ENCODE measurements at regions not wholly inside any gene's neighbourhood (a gene's known extent, or its start where the extent isn't known, plus 50 kb on each side); places are given as distances from the start of the nearest gene placed in this dataset.

DNA sequence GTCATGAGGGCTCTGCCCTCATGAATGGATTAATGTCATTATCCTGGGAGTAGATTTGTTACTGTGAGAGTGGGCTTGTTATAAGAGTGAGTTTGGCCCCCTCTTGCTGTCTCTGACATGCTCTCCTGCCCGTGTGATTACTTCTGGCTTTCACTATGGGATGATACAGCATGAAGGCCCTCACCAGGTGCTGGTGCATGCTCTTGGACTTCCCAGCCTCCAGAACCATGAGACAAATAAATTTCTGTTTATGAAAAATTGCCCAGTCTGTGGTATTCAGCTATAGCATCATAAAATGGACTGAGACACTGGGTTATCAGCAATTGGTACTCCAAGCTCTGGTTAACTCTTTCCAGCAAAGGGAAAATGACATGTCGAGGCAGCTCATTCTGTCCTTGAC, 76.2 kb upstream of the MAP3K7 start:
- peaks cover 0 to 6% (median 2%) of the 10 kb centered on the region in 4 donors for H3K9me3 ChIP-seq (ENCODE audit: control insufficient read depth in 4 of 4, insufficient read depth in 3 of 4, low read length in 3 of 4)
- no peak overlapping the region for H3K27ac ChIP-seq (ENCODE audit: low read depth in 1 of 2, low read length in 1 of 2)
- TF ChIP-seq, protein P1, sequence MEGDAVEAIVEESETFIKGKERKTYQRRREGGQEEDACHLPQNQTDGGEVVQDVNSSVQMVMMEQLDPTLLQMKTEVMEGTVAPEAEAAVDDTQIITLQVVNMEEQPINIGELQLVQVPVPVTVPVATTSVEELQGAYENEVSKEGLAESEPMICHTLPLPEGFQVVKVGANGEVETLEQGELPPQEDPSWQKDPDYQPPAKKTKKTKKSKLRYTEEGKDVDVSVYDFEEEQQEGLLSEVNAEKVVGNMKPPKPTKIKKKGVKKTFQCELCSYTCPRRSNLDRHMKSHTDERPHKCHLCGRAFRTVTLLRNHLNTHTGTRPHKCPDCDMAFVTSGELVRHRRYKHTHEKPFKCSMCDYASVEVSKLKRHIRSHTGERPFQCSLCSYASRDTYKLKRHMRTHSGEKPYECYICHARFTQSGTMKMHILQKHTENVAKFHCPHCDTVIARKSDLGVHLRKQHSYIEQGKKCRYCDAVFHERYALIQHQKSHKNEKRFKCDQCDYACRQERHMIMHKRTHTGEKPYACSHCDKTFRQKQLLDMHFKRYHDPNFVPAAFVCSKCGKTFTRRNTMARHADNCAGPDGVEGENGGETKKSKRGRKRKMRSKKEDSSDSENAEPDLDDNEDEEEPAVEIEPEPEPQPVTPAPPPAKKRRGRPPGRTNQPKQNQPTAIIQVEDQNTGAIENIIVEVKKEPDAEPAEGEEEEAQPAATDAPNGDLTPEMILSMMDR (IDR thresholded peaks at IDR 0.05; ENCODE audit: control extremely low read depth, extremely low read depth): no peak
- DNase-seq (no peak), ATAC-seq (ENCODE audit: insufficient read depth, low FRiP score) (no peak)
- H3K4me1 ChIP-seq (ENCODE audit: control insufficient read depth in 5 of 5, insufficient read depth in 5 of 5, low read length in 5 of 5): no peaks in the 10 kb centered on the region
- WGBS, 2 donors: 79 to 82% methylated on average over 2 of the region's 2 CpGs
- H3K4me3 ChIP-seq: no peak overlapping the region
- no peak overlapping the region for H3K9ac ChIP-seq (ENCODE audit: insufficient read depth in 1 of 2, low read length in 2 of 2)
- peaks cover 0 to 3% (median 0%) of the 10 kb centered on the region in 3 donors for H3K27me3 ChIP-seq (ENCODE audit: control insufficient read depth in 3 of 3, insufficient read depth in 3 of 3, low read length in 2 of 3)
- no peaks in the 10 kb centered on the region for H3K36me3 ChIP-seq (ENCODE audit: control insufficient read depth in 4 of 4, insufficient read depth in 4 of 4, low read length in 4 of 4)

DNA sequence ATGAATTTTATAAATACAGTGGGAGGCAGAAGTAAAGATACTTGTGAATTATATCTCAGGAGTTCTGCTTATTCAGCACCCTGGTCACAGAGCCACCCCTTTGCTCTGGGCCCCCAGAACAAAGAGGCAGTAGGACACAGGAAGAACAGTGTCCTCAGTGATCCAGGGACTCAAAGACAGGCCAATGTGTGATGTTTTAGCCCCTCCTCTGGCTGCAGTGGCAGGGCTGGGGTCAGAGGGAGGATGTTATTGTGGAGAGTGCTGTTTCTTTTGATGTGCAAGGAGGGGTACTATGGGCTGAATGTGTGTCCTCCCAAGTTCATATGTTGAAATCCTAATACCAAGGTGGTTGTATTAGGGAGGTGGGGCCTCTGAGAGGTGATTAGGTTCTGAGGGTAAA, 74.1 kb upstream of the MAP3K7 start:
- Histone ChIP-seq H3K4me1 (ENCODE audit: control insufficient read depth in 5 of 5, insufficient read depth in 5 of 5, low read length in 5 of 5) (no peaks in the 10 kb centered on the region), H3K36me3 (ENCODE audit: control insufficient read depth in 4 of 4, insufficient read depth in 4 of 4, low read length in 4 of 4) (no peaks in the 10 kb centered on the region), H3K27ac (ENCODE audit: low read depth in 1 of 2, low read length in 1 of 2) (no peak overlapping the region), H3K27me3 (ENCODE audit: control insufficient read depth in 3 of 3, insufficient read depth in 3 of 3, low read length in 2 of 3) (peaks cover 0 to 3% (median 0%) of the 10 kb centered on the region in 3 donors), H3K4me3 (no peak overlapping the region), H3K9me3 (ENCODE audit: control insufficient read depth in 4 of 4, insufficient read depth in 3 of 4, low read length in 3 of 4) (peaks cover 0 to 6% (median 2%) of the 10 kb centered on the region in 4 donors), H3K9ac (ENCODE audit: insufficient read depth in 1 of 2, low read length in 2 of 2) (no peak overlapping the region)
- DNase-seq (no peak), ATAC-seq (ENCODE audit: insufficient read depth, low FRiP score) (no peak)
- TF ChIP-seq, protein P1 (IDR thresholded peaks at IDR 0.05; ENCODE audit: control extremely low read depth, extremely low read depth): no peak

DNA sequence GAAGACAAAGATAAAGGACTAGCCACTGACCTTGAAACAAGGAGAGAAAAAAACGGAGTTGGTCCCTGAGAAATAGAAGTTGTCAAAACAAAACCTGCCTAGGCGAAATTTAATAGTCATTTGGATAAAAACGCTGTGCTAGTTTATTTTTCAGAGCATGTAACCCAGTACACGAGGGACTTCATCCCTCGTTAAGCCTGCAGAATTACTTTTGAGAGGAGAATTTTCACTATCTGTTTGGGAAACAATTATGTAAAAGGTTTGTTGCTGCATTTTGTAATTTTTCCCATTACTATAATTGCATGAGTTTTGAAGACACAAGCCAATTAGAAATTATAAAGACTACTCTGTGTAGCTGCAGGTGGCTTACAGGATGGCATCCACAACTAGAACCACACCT, 71.6 kb upstream of the MAP3K7 start:
- Histone ChIP-seq H3K4me1 (ENCODE audit: control insufficient read depth in 5 of 5, insufficient read depth in 5 of 5, low read length in 5 of 5) (no peaks in the 10 kb centered on the region), H3K36me3 (ENCODE audit: control insufficient read depth in 4 of 4, insufficient read depth in 4 of 4, low read length in 4 of 4) (no peaks in the 10 kb centered on the region), H3K9me3 (ENCODE audit: control insufficient read depth in 4 of 4, insufficient read depth in 3 of 4, low read length in 3 of 4) (peaks cover 0 to 4% (median 2%) of the 10 kb centered on the region in 4 donors), H3K9ac (ENCODE audit: insufficient read depth in 1 of 2, low read length in 2 of 2) (no peak overlapping the region), H3K4me3 (no peak overlapping the region), H3K27me3 (ENCODE audit: control insufficient read depth in 3 of 3, insufficient read depth in 3 of 3, low read length in 2 of 3) (peaks cover 0 to 3% (median 0%) of the 10 kb centered on the region in 3 donors), H3K27ac (ENCODE audit: low read depth in 1 of 2, low read length in 1 of 2) (no peak overlapping the region)
- TF ChIP-seq, protein P1 (IDR thresholded peaks at IDR 0.05; ENCODE audit: control extremely low read depth, extremely low read depth): no peak
- DNase-seq (no peak), ATAC-seq (ENCODE audit: insufficient read depth, low FRiP score) (no peak)
- WGBS, 2 donors: 70 to 79% methylated on average over 5 of the region's 5 CpGs

DNA sequence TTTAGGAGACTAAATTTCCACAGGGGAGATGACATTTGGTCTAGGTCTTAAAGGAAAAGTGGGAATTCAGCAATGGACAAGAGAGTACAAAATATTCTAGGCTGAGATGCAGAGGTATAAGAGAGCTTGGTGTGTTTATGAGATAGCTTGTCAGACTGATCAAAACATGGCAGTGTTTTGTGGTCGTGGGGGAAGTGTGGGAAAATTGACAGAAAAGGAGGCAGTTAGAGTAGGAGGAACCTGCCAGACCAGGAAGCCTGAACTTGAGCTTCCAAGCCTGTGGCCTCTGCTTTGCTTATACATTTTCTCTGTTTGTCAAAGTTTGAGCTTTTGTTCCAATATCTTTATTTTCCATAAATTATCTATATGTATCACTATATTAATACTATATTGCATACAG, 69.5 kb upstream of the MAP3K7 start:
- 13 to 19% methylated on average over 1 of the region's 1 CpG for WGBS, 2 donors
- DNase-seq (no peak), ATAC-seq (ENCODE audit: insufficient read depth, low FRiP score) (no peak)
- Histone ChIP-seq H3K4me3 (no peak overlapping the region), H3K27me3 (ENCODE audit: control insufficient read depth in 3 of 3, insufficient read depth in 3 of 3, low read length in 2 of 3) (peaks cover 0 to 3% (median 0%) of the 10 kb centered on the region in 3 donors), H3K4me1 (ENCODE audit: control insufficient read depth in 5 of 5, insufficient read depth in 5 of 5, low read length in 5 of 5) (no peaks in the 10 kb centered on the region), H3K36me3 (ENCODE audit: control insufficient read depth in 4 of 4, insufficient read depth in 4 of 4, low read length in 4 of 4) (no peaks in the 10 kb centered on the region), H3K27ac (ENCODE audit: low read depth in 1 of 2, low read length in 1 of 2) (no peak overlapping the region), H3K9me3 (ENCODE audit: control insufficient read depth in 4 of 4, insufficient read depth in 3 of 4, low read length in 3 of 4) (no peaks in the 10 kb centered on the region), H3K9ac (ENCODE audit: insufficient read depth in 1 of 2, low read length in 2 of 2) (no peak overlapping the region)
- TF ChIP-seq, protein P1 (IDR thresholded peaks at IDR 0.05; ENCODE audit: control extremely low read depth, extremely low read depth): no peak

Measured in lung (tissue), 11 donors.